Trophoblast cell (in vitro differentiated cells and primary cell): ENCODE measurements at regions not wholly inside any gene's neighbourhood (a gene's known extent, or its start where the extent isn't known, plus 50 kb on each side); places are given as distances from the start of the nearest gene placed in this dataset.

ENCODE experiments used
- DNase-seq, 2 donors: peaks; one replicate each; pipeline ENCODE4 v3.0.0-alpha.2; 2016
- H2AFZ ChIP-seq: 2 replicates; pipeline ENCODE4 v1.6.1; 2013; ENCODE audit warnings: low read length, moderate library complexity, mild to moderate bottlenecking; ENCODE audit not compliant: insufficient read depth, poor library complexity
- H2AK5ac ChIP-seq: 2 replicates; pipeline ENCODE4 v1.6.1; 2013; ENCODE audit warnings: mild to moderate bottlenecking, low read length
- H2BK120ac ChIP-seq: 2 replicates; pipeline ENCODE4 v1.6.1; 2013; ENCODE audit warnings: low read length, mild to moderate bottlenecking, moderate library complexity; ENCODE audit not compliant: insufficient read depth, poor library complexity
- H2BK12ac ChIP-seq: 2 replicates; pipeline ENCODE4 v1.6.1; 2013; ENCODE audit warnings: mild to moderate bottlenecking, low read length, moderate library complexity
- H2BK5ac ChIP-seq: 2 replicates; pipeline ENCODE4 v1.6.1; 2013; ENCODE audit warnings: low read length, low read depth, moderate library complexity, mild to moderate bottlenecking; ENCODE audit not compliant: poor library complexity
- H3K14ac ChIP-seq: 2 replicates; pipeline ENCODE4 v1.6.1; 2013; ENCODE audit warnings: mild to moderate bottlenecking, low read length
- H3K18ac ChIP-seq: 2 replicates; pipeline ENCODE4 v1.6.1; 2013; ENCODE audit warnings: mild to moderate bottlenecking, low read length
- H3K23ac ChIP-seq: 2 replicates; pipeline ENCODE4 v1.6.1; 2013; ENCODE audit warnings: low read length
- H3K27ac ChIP-seq: 2 replicates; pipeline ENCODE4 v1.5.1; 2013; ENCODE audit warnings: low read depth, mild to moderate bottlenecking, inconsistent platforms, low read length, moderate library complexity
- H3K27me3 ChIP-seq: 2 replicates; pipeline ENCODE4 v1.6.1; 2013; ENCODE audit warnings: inconsistent platforms, mild to moderate bottlenecking, low read length, moderate library complexity; ENCODE audit not compliant: insufficient read depth
- H3K36me3 ChIP-seq, 2 experiments: 1 replicate in 1 of 2; 2 replicates in 1 of 2; pipeline ENCODE4 v1.6.1; 2013; ENCODE audit warnings: low read length in 2 of 2, mild to moderate bottlenecking in 2 of 2, moderate library complexity in 1 of 2; ENCODE audit not compliant: insufficient read depth in 2 of 2, control insufficient read depth in 1 of 2
- H3K4ac ChIP-seq: 2 replicates; pipeline ENCODE4 v1.6.1; 2013; ENCODE audit warnings: low read depth, mild to moderate bottlenecking, low read length, moderate library complexity
- H3K4me1 ChIP-seq, 2 experiments: 1 replicate in 1 of 2; 2 replicates in 1 of 2; pipeline ENCODE4 v1.6.1; 2013; ENCODE audit warnings: low read length in 2 of 2, mild to moderate bottlenecking in 2 of 2, moderate library complexity in 1 of 2; ENCODE audit not compliant: insufficient read depth in 2 of 2, control insufficient read depth in 1 of 2
- H3K4me2 ChIP-seq: 2 replicates; pipeline ENCODE4 v1.6.1; 2013; ENCODE audit warnings: inconsistent platforms, mild to moderate bottlenecking, low read length, moderate library complexity
- H3K4me3 ChIP-seq: 2 replicates; pipeline ENCODE4 v1.5.1; 2013; ENCODE audit warnings: mild to moderate bottlenecking, low read depth, low read length, inconsistent platforms
- H3K79me1 ChIP-seq: one replicate; pipeline ENCODE4 v1.6.1; 2013; ENCODE audit warnings: low read length
- H3K79me2 ChIP-seq: 2 replicates; pipeline ENCODE4 v1.6.1; 2013; ENCODE audit warnings: low read length, mild to moderate bottlenecking; ENCODE audit not compliant: control insufficient read depth, insufficient read depth, poor library complexity
- H3K9ac ChIP-seq: 2 replicates; pipeline ENCODE4 v1.6.1; 2013; ENCODE audit warnings: mild to moderate bottlenecking, low read length
- H3K9me3 ChIP-seq: 2 replicates; pipeline ENCODE4 v1.6.1; 2013; ENCODE audit warnings: low read depth, mild to moderate bottlenecking, control low read depth, inconsistent platforms, low read length; ENCODE audit not compliant: insufficient read depth
- H4K12ac ChIP-seq: 2 replicates; pipeline ENCODE4 v1.6.1; 2013; ENCODE audit warnings: low read depth, mild to moderate bottlenecking, low read length, moderate library complexity
- H4K8ac ChIP-seq: 2 replicates; pipeline ENCODE4 v1.6.1; 2013; ENCODE audit warnings: low read depth, mild to moderate bottlenecking, low read length, moderate library complexity
- H4K91ac ChIP-seq: one replicate; pipeline ENCODE4 v1.6.1; 2013; ENCODE audit warnings: low read depth, mild to moderate bottlenecking, low read length, moderate library complexity
- WGBS: extraction: QIAGEN DNeasy Blood & Tissue Kit; methylation state at CpG from one replicate; pipeline ENCODE4 v1.1.7; 2013; ENCODE audit warnings: missing lambda C conversion rate; ENCODE audit not compliant: insufficient read length, insufficient coverage; ENCODE audit errors: extremely low coverage; 5-methylcytosine and 5-hydroxymethylcytosine counted together

DNA sequence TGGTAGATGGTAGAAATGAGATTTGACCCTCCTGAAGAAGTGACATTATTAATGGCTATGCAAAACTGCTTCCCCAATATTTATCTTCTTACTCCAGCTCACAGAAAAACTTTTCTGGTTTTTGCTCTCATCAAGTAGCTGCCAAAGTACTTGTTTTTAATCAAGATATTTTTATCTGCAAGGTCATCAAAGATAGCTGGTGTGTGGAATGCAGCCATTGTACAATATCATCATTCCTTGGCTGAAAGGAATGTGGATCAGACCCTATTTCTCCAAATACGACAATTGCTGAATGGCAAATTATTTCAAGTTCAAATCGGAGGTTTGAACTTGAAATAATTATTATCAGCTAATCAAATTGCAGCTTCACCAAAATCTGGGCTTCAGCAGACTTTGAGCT is 126.9 kb upstream of the SLC7A14 start:
- Histone ChIP-seq H3K9me3 (peaks cover 2% of the 10 kb centered on the region), H3K23ac (no peak overlapping the region), H3K36me3 (no peaks in the 10 kb centered on the region), H3K4ac (no peak overlapping the region), H4K8ac (no peak overlapping the region), H4K91ac (no peak overlapping the region), H3K4me2 (no peak overlapping the region), H3K18ac (no peak overlapping the region), H2BK12ac (no peak overlapping the region), H2AFZ (no peak overlapping the region), H3K9ac (no peak overlapping the region), H2AK5ac (no peak overlapping the region), H2BK120ac (no peak overlapping the region), H4K12ac (no peak overlapping the region), H2BK5ac (no peak overlapping the region), H3K14ac (no peak overlapping the region), H3K27ac (no peak overlapping the region), H3K79me1 (peaks cover 10% of the 10 kb centered on the region), H3K4me1 (peaks cover 0 to 6% of the 10 kb centered on the region in 2 experiments), H3K4me3 (no peak overlapping the region), H3K79me2 (no peaks in the 10 kb centered on the region), H3K27me3 (no peaks in the 10 kb centered on the region)
- peak in 1 of 2 donors; percentile 64 for DNase-seq
- no CpG with 5 or more reads among the region's 2 CpGs for WGBS

DNA sequence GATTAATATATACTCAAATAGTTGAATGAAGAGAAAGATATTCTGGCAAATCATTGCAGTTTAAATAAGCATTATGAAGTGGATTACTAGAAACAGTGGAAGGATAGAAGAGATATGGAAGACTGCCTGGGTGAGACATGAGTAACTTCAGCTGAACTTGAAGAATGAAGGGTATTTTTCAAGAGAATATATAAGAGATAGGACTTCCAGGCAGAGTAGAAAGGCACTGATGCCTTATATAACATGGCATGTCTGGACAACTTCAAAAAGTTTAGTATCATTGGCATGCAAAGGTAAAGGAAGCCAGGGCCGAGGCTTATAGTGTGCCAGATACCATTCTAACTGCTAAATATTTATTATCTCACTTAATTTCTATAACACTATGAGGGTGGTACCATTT is 126.5 kb upstream of the SLC7A14 start:
- Histone ChIP-seq H4K91ac (no peak overlapping the region), H3K23ac (no peak overlapping the region), H3K9me3 (peaks cover 2% of the 10 kb centered on the region), H3K79me1 (peaks cover 10% of the 10 kb centered on the region), H2BK5ac (no peak overlapping the region), H3K36me3 (no peaks in the 10 kb centered on the region), H3K4me2 (no peak overlapping the region), H3K27ac (no peak overlapping the region), H2AK5ac (no peak overlapping the region), H3K4ac (no peak overlapping the region), H3K14ac (no peak overlapping the region), H4K12ac (no peak overlapping the region), H3K27me3 (no peaks in the 10 kb centered on the region), H2AFZ (no peak overlapping the region), H2BK12ac (no peak overlapping the region), H3K4me3 (no peak overlapping the region), H2BK120ac (no peak overlapping the region), H3K79me2 (no peaks in the 10 kb centered on the region), H3K9ac (no peak overlapping the region), H3K18ac (no peak overlapping the region), H4K8ac (no peak overlapping the region), H3K4me1 (peaks cover 0 to 6% of the 10 kb centered on the region in 2 experiments)
- WGBS, result no CpG with 5 or more reads among the region's 1 CpG
- DNase-seq, result peak; percentile 31 to 74

DNA sequence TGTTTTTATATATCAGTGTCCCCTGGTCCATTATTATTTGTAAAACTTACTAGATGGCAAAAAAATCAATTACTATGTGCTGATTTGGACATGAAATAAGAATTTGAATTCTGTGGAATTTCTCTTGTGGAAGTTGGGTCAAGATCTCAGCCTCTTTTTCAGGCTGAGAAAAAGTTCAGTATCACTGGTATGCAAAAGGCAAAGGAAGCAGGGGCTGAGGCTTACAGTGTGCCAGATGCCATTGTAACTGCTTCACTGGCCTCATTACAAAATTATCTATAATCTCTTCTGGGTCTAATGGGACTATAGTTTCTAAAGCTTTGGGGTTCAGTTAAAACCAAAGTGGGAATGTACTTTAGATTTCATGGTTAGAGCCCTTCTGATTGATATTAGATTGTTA is 125.9 kb upstream of the SLC7A14 start:
- Histone ChIP-seq H2BK5ac (no peak overlapping the region), H3K79me2 (no peaks in the 10 kb centered on the region), H2AK5ac (no peak overlapping the region), H4K8ac (no peak overlapping the region), H3K4me3 (no peak overlapping the region), H3K18ac (no peak overlapping the region), H4K91ac (no peak overlapping the region), H3K9me3 (peaks cover 2% of the 10 kb centered on the region), H3K79me1 (peaks cover 7% of the 10 kb centered on the region), H2AFZ (no peak overlapping the region), H2BK12ac (no peak overlapping the region), H3K36me3 (no peaks in the 10 kb centered on the region), H3K4ac (no peak overlapping the region), H3K9ac (no peak overlapping the region), H3K23ac (no peak overlapping the region), H4K12ac (no peak overlapping the region), H3K4me1 (peaks cover 0 to 6% of the 10 kb centered on the region in 2 experiments), H3K14ac (no peak overlapping the region), H2BK120ac (no peak overlapping the region), H3K27ac (no peak overlapping the region), H3K4me2 (no peak overlapping the region), H3K27me3 (no peaks in the 10 kb centered on the region)
- no peak for DNase-seq

DNA sequence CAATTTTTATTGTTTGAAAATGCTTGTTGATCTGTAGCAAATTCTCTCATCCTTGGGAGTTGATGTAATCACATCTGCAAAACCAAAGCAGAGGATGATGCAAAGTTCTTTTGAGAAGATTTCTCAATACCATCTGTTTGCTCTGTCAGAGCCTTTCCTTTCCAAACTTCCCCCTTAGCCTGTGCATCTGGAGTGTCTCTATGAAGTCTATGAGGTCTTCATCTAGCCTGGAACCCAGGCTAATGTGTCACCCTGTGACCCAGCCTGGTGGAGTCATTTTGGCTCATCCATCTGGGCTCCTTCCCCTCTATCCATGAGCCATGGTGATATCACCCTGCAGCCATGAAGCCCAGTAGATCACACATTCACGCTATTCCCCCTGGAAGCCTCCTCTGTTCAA is 123.2 kb upstream of the SLC7A14 start:
- no peak overlapping the region for H3K14ac ChIP-seq
- no peak overlapping the region for H2AFZ ChIP-seq
- no peaks in the 10 kb centered on the region for H3K36me3 ChIP-seq
- H3K18ac ChIP-seq, result no peak overlapping the region
- no peak overlapping the region for H2AK5ac ChIP-seq
- no peaks in the 10 kb centered on the region for H3K79me2 ChIP-seq
- H4K91ac ChIP-seq, result no peak overlapping the region
- peaks cover 2% of the 10 kb centered on the region for H3K9me3 ChIP-seq
- no peak overlapping the region for H3K27ac ChIP-seq
- no peak overlapping the region for H4K8ac ChIP-seq
- H3K27me3 ChIP-seq, result no peaks in the 10 kb centered on the region
- H2BK12ac ChIP-seq, result no peak overlapping the region
- no peak overlapping the region for H3K4ac ChIP-seq
- H2BK120ac ChIP-seq, result no peak overlapping the region
- no peak overlapping the region for H3K23ac ChIP-seq
- no peak overlapping the region for H3K4me3 ChIP-seq
- no peak overlapping the region for H4K12ac ChIP-seq
- peak in 1 of 2 donors; percentile 67 for DNase-seq
- H3K79me1 ChIP-seq, result peaks cover 3% of the 10 kb centered on the region
- H2BK5ac ChIP-seq, result no peak overlapping the region
- WGBS, result no CpG with 5 or more reads among the region's 1 CpG
- peaks cover 0 to 6% of the 10 kb centered on the region in 2 experiments for H3K4me1 ChIP-seq
- no peak overlapping the region for H3K9ac ChIP-seq
- H3K4me2 ChIP-seq, result no peak overlapping the region
